PC-9 (cell line): ENCODE measurements at regions not wholly inside any gene's neighbourhood (a gene's known extent, or its start where the extent isn't known, plus 50 kb on each side); places are given as distances from the start of the nearest gene placed in this dataset.

Experiments
- CTCF ChIP-seq: fragments of 200-600 bp; sonication (generic); conservative IDR thresholded peaks from 2 replicates; pipeline ENCODE4 v1.6.1; 2017; ENCODE audit warnings: mixed run types, antibody characterized with exemption, mild to moderate bottlenecking, moderate library complexity
- EZH2 ChIP-seq: fragments of 200-600 bp; sonication (generic); IDR thresholded peaks from 2 replicates; pipeline ENCODE4 v1.8.0; 2017; ENCODE audit warnings: antibody characterized with exemption, low read depth

- TF ChIP-seq CTCF, result no peak
- no peak for TF ChIP-seq EZH2
Observed at GRCh38 chr4:8762951-8763735, 108.5 kb downstream of the HMX1 start.
